Lower leg skin (tissue), 3 donors: ENCODE measurements at regions not wholly inside any gene's neighbourhood (a gene's known extent, or its start where the extent isn't known, plus 50 kb on each side); places are given as distances from the start of the nearest gene placed in this dataset.

Experiments used
- POLR2A ChIP-seq, 2 donors: fragments of 450-650 bp; IDR thresholded peaks; one replicate each; pipeline ENCODE4 v1.6.1; 2016 to 2017; ENCODE audit warnings: antibody characterized with exemption in 2 of 2, mild to moderate bottlenecking in 1 of 2, moderate library complexity in 1 of 2
- TF ChIP-seq, protein P1 (sequence below), 3 donors: fragments of 450-650 bp; IDR thresholded peaks; one replicate each; pipeline ENCODE4 v1.5.1; 2016; ENCODE audit warnings: antibody characterized with exemption in 3 of 3, mild to moderate bottlenecking in 3 of 3, moderate library complexity in 2 of 3

DNA sequence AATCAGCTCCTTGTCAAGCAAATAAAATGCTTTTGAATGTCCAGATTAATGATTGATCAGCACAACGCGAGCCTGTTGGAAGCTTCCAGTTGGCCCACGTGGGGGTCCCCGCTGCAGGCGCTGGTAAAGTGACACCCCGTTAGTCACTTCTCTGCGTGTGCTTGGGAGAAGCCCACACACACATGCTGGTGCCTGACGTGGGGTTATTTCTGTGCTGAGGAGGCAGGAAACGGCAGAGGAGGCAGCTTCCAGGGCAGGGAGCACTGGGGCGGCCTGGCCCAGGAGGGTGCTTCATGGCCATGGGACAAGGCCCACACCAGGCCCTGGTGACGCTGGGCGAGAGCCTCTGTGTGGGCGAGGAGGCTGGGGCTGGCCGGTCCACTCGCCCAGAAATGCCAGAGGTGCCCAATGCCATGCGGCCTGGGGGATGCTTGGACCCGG, 101.5 kb downstream of the KIF26A start:
- TF ChIP-seq, protein P1, sequence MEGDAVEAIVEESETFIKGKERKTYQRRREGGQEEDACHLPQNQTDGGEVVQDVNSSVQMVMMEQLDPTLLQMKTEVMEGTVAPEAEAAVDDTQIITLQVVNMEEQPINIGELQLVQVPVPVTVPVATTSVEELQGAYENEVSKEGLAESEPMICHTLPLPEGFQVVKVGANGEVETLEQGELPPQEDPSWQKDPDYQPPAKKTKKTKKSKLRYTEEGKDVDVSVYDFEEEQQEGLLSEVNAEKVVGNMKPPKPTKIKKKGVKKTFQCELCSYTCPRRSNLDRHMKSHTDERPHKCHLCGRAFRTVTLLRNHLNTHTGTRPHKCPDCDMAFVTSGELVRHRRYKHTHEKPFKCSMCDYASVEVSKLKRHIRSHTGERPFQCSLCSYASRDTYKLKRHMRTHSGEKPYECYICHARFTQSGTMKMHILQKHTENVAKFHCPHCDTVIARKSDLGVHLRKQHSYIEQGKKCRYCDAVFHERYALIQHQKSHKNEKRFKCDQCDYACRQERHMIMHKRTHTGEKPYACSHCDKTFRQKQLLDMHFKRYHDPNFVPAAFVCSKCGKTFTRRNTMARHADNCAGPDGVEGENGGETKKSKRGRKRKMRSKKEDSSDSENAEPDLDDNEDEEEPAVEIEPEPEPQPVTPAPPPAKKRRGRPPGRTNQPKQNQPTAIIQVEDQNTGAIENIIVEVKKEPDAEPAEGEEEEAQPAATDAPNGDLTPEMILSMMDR (IDR thresholded peaks at IDR 0.05) = no peak
- TF ChIP-seq POLR2A (IDR thresholded peaks at IDR 0.05) = no peak
